Lung (tissue), 11 donors: ENCODE measurements at regions not wholly inside any gene's neighbourhood (a gene's known extent, or its start where the extent isn't known, plus 50 kb on each side); places are given as distances from the start of the nearest gene placed in this dataset.

ENCODE experiments used
- ATAC-seq: fragments of 200-7000 bp; cut with Tn5 transposase; one replicate; pipeline ENCODE4 v1.9.1; 2020; ENCODE audit warnings: moderate number of reproducible peaks; ENCODE audit not compliant: insufficient read depth, low FRiP score
- DNase-seq, 3 donors: peaks; one replicate each; pipeline ENCODE4 v3.0.0-alpha.2; 2013 to 2017
- H3K27ac ChIP-seq, 2 donors: one replicate each; pipeline ENCODE4 v1.5.1; 2013; ENCODE audit warnings: mild to moderate bottlenecking in 2 of 2, moderate library complexity in 2 of 2, control low read depth in 1 of 2, inconsistent platforms in 1 of 2, low read depth in 1 of 2, low read length in 1 of 2
- H3K27me3 ChIP-seq, 3 donors: one replicate each; pipeline ENCODE4 v1.5.1; 2013; ENCODE audit warnings: low read length in 2 of 3; ENCODE audit not compliant: control insufficient read depth in 3 of 3, insufficient read depth in 3 of 3
- H3K36me3 ChIP-seq, 4 donors: one replicate each; pipeline ENCODE4 v1.5.1; 2013; ENCODE audit warnings: low read length in 4 of 4, mild to moderate bottlenecking in 1 of 4, moderate library complexity in 1 of 4; ENCODE audit not compliant: control insufficient read depth in 4 of 4, insufficient read depth in 4 of 4
- H3K4me1 ChIP-seq, 5 donors: one replicate each; pipeline ENCODE4 v1.5.1; 2013; ENCODE audit warnings: low read length in 5 of 5, mild to moderate bottlenecking in 2 of 5, moderate library complexity in 1 of 5; ENCODE audit not compliant: control insufficient read depth in 5 of 5, insufficient read depth in 5 of 5
- H3K4me3 ChIP-seq: one replicate; pipeline ENCODE4 v1.5.1; 2013; ENCODE audit warnings: mild to moderate bottlenecking, control low read depth, moderate library complexity
- H3K9ac ChIP-seq, 2 donors: one replicate each; pipeline ENCODE4 v1.5.1; 2013; ENCODE audit warnings: low read length in 2 of 2, control low read depth in 1 of 2; ENCODE audit not compliant: insufficient read depth in 1 of 2
- H3K9me3 ChIP-seq, 4 donors: one replicate each; pipeline ENCODE4 v1.5.1; 2013; ENCODE audit warnings: low read length in 3 of 4, mild to moderate bottlenecking in 1 of 4, moderate library complexity in 1 of 4; ENCODE audit not compliant: control insufficient read depth in 4 of 4, insufficient read depth in 3 of 4
- WGBS, 2 donors: extraction: QIAGEN DNeasy Blood & Tissue Kit; methylation state at CpG; one replicate each; pipeline ENCODE4 v1.1.7; 2013; 5-methylcytosine and 5-hydroxymethylcytosine counted together
- TF ChIP-seq, protein P1 (sequence below): IDR thresholded peaks from 2 replicates; pipeline ENCODE4 v1.5.1; 2012; ENCODE audit warnings: mild to moderate bottlenecking; ENCODE audit errors: control extremely low read depth, extremely low read depth
- donor health status: control.
- donor health status: control.
- donor health status: Bipolar disorder and iron deficiency.
- donor health status: healthy.
- donor health status: DM: yes; HTN: yes; CAD: no.

DNA sequence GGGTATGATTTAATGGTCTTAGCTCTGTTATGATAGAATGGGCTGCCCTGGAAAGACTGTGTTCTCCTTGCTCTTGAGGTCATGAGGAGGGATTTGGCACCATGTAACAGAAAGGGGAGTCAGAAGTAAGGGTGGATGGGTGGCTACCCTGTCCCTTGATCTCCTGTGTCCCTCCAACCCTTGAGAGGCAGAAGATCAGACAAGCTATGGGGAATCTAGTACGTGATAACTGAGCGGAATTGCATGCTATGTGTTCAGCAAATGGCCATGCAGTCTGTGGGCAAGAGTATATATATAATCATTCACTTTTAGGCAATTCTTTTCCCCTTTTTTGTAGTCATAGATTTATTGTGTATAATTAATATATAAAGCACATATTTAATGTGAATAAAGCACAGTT is 174.9 kb downstream of the SEC23IP start:
- Histone ChIP-seq H3K4me1 (no peaks in the 10 kb centered on the region), H3K27ac (no peak overlapping the region), H3K27me3 (no peaks in the 10 kb centered on the region), H3K36me3 (no peaks in the 10 kb centered on the region), H3K4me3 (no peak overlapping the region), H3K9ac (no peak overlapping the region), H3K9me3 (peaks cover 0 to 6% (median 0%) of the 10 kb centered on the region in 4 donors)
- no peak for DNase-seq
- no peak for ATAC-seq
- TF ChIP-seq, protein P1, sequence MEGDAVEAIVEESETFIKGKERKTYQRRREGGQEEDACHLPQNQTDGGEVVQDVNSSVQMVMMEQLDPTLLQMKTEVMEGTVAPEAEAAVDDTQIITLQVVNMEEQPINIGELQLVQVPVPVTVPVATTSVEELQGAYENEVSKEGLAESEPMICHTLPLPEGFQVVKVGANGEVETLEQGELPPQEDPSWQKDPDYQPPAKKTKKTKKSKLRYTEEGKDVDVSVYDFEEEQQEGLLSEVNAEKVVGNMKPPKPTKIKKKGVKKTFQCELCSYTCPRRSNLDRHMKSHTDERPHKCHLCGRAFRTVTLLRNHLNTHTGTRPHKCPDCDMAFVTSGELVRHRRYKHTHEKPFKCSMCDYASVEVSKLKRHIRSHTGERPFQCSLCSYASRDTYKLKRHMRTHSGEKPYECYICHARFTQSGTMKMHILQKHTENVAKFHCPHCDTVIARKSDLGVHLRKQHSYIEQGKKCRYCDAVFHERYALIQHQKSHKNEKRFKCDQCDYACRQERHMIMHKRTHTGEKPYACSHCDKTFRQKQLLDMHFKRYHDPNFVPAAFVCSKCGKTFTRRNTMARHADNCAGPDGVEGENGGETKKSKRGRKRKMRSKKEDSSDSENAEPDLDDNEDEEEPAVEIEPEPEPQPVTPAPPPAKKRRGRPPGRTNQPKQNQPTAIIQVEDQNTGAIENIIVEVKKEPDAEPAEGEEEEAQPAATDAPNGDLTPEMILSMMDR = no peak
- WGBS, 2 donors = 92 to 98% methylated on average over 2 of the region's 2 CpGs

DNA sequence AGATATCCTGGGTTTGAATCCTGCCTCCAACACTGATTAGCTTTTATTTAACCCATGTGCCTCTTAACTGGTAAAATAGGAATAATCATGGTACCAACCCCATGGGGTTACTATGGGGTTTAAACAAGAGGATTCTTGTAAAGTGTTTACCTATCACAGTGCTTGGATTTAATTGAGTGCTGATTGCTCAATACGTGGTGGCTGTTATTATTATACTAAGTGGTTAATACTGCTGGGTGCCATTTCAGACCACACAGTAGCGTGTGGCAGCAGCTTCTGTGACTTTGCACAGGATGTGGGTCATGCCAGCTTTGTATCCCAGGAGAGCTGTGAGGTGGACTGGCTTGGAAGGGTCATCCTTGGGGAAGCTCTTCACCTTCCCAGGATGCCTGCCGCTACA is 177.2 kb downstream of the SEC23IP start:
- Histone ChIP-seq H3K9ac (no peak overlapping the region), H3K9me3 (peaks cover 0 to 7% (median 0%) of the 10 kb centered on the region in 4 donors), H3K27ac (no peak overlapping the region), H3K36me3 (no peaks in the 10 kb centered on the region), H3K27me3 (no peaks in the 10 kb centered on the region), H3K4me3 (no peak overlapping the region), H3K4me1 (no peaks in the 10 kb centered on the region)
- WGBS, 2 donors = 18 to 33% methylated on average over 3 of the region's 3 CpGs
- TF ChIP-seq, protein P1 = no peak
- ATAC-seq (no peak), DNase-seq (no peak)

DNA sequence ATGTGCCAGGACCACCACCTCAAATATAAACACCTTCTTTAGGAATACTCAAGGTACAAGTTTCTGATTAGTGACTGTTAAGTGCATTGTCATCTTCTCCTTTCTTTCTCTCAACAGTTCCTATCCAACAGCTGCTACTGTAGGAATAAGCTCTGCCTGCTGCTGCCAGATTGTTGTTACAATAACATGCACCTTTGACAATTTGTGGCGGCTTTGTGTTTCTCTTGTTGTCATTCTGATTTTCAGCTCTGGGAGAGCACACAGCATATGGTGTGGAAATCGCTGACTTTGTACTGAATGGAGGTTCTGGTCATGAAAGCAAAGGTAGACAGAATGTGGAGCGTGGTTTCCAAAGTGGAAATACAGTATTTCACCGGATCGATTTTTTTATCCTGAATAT is 182.8 kb downstream of the SEC23IP start:
- ATAC-seq (no peak), DNase-seq (no peak)
- H3K36me3 ChIP-seq = no peaks in the 10 kb centered on the region
- WGBS, 2 donors = 86 to 88% methylated on average over 5 of the region's 5 CpGs
- no peak overlapping the region for H3K9ac ChIP-seq
- H3K4me1 ChIP-seq = no peaks in the 10 kb centered on the region
- H3K27ac ChIP-seq = no peak overlapping the region
- no peak overlapping the region for H3K4me3 ChIP-seq
- H3K9me3 ChIP-seq = peaks cover 0 to 4% (median 0%) of the 10 kb centered on the region in 4 donors
- H3K27me3 ChIP-seq = peaks cover 0 to 3% (median 2%) of the 10 kb centered on the region in 3 donors
- TF ChIP-seq, protein P1 = no peak
